ENCODE measurements at regions not wholly inside any gene's neighbourhood (a gene's known extent, or its start where the extent isn't known, plus 50 kb on each side); places are given as distances from the start of the nearest gene placed in this dataset.

DNA sequence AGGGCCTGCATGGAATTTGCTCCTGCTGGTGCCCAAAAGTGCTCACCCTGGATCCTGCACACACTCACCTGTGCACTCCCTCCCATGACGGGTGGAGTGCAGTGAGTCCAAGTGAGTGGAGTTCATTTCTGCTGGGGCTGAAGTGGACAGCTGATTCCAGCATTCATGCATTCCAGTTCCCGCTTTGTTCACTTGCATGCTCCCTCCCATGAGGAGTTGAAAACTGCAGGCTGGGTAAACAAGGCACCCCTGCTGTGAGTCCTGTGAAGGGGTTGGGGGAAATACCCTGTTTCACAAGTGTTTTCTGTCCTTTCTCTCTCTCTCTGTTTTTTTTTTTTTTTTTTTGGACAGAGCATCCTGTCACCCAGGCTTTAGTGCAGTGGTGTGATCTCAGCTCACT is 454.1 kb upstream of the NOX3 start (continued):
- TF ChIP-seq, protein P1, sequence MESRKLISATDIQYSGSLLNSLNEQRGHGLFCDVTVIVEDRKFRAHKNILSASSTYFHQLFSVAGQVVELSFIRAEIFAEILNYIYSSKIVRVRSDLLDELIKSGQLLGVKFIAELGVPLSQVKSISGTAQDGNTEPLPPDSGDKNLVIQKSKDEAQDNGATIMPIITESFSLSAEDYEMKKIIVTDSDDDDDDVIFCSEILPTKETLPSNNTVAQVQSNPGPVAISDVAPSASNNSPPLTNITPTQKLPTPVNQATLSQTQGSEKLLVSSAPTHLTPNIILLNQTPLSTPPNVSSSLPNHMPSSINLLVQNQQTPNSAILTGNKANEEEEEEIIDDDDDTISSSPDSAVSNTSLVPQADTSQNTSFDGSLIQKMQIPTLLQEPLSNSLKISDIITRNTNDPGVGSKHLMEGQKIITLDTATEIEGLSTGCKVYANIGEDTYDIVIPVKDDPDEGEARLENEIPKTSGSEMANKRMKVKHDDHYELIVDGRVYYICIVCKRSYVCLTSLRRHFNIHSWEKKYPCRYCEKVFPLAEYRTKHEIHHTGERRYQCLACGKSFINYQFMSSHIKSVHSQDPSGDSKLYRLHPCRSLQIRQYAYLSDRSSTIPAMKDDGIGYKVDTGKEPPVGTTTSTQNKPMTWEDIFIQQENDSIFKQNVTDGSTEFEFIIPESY (IDR thresholded peaks at IDR 0.05; ENCODE audit: extremely low read depth, insufficient replicate concordance, low read length), result no peak
- TF ChIP-seq CBX3 (IDR thresholded peaks at IDR 0.05; ENCODE audit: low read depth) (no peak), FOSL1 (IDR thresholded peaks at IDR 0.05; ENCODE audit: low read depth) (no peak), YY1 (IDR thresholded peaks at IDR 0.05; ENCODE audit: extremely low read depth, insufficient replicate concordance, low read depth, low read length) (no peak), SIN3A (IDR thresholded peaks at IDR 0.05; ENCODE audit: low read depth) (no peak), CEBPB (IDR thresholded peaks at IDR 0.05; ENCODE audit: low read depth) (no peak)

GRCh38 chr6:155895641-155896040 is 440.0 kb upstream of the NOX3 start:
- no TSS peak for BruUV-seq (replicated peaks)
- H3K9me3 ChIP-seq (ENCODE audit: control insufficient read depth in 1 of 2, insufficient read depth in 1 of 2, low read depth in 1 of 2, low read length in 2 of 2), result no peaks in the 10 kb centered on the region
- POLR2A ChIA-PET, result no interaction called here
- no peak overlapping the region for H3K4me2 ChIP-seq (ENCODE audit: low read length)
- no peaks in the 10 kb centered on the region for H3K4me1 ChIP-seq (ENCODE audit: control insufficient read depth in 1 of 2, insufficient read depth in 2 of 2, low read length in 2 of 2)
- DNase-seq (ENCODE audit: low read depth, low spot score) (no peak), ATAC-seq (no peak)
- no peak overlapping the region for H3K9ac ChIP-seq (ENCODE audit: low read length)
- H2AFZ ChIP-seq (ENCODE audit: low read depth, low read length, poor library complexity, severe bottlenecking), result no peak overlapping the region
- no peak overlapping the region for H3K27ac ChIP-seq (ENCODE audit: low read depth, low read length)
- H4K20me1 ChIP-seq (ENCODE audit: insufficient read depth), result no peaks in the 10 kb centered on the region
- intact Hi-C loops (cut with micrococcal nuclease), result loop anchor here (1.0 kb wide), 1 partner anchor 321 kb away; no protein-coding TSS in a partner anchor
- no peaks in the 10 kb centered on the region for H3K9me2 ChIP-seq (ENCODE audit: insufficient read depth)
- no peak overlapping the region for H3K4me3 ChIP-seq (replicated peaks in 1 of 2; ENCODE audit: low read depth in 1 of 2, low read length in 2 of 2)
- no peaks in the 10 kb centered on the region for H3K27me3 ChIP-seq (ENCODE audit: insufficient read depth, low read length)
- RAD21 ChIA-PET (ENCODE audit: low non-redundant PET in 1 of 2, low total read pairs in 2 of 2, uncharacterized antibody in 2 of 2, unreplicated experiment in 2 of 2), result no interaction called here
- TF ChIP-seq CEBPB (IDR thresholded peaks at IDR 0.05; ENCODE audit: low read depth) (no peak), YY1 (IDR thresholded peaks at IDR 0.05; ENCODE audit: extremely low read depth, insufficient replicate concordance, low read depth, low read length) (no peak), JUND (IDR thresholded peaks at IDR 0.05) (no peak), RAD21 (IDR thresholded peaks at IDR 0.05; ENCODE audit: low read depth) (no peak), TCF7L2 (IDR thresholded peaks at IDR 0.05; ENCODE audit: borderline replicate concordance, extremely low read depth, insufficient read depth, insufficient read length) (no peak), EZH2phosphoT487 (IDR thresholded peaks at IDR 0.05; ENCODE audit: borderline replicate concordance) (no peak), POLR2AphosphoS5 (IDR thresholded peaks at IDR 0.05; ENCODE audit: low read depth, low read length) (no peak)
- TF ChIP-seq, protein P2, sequence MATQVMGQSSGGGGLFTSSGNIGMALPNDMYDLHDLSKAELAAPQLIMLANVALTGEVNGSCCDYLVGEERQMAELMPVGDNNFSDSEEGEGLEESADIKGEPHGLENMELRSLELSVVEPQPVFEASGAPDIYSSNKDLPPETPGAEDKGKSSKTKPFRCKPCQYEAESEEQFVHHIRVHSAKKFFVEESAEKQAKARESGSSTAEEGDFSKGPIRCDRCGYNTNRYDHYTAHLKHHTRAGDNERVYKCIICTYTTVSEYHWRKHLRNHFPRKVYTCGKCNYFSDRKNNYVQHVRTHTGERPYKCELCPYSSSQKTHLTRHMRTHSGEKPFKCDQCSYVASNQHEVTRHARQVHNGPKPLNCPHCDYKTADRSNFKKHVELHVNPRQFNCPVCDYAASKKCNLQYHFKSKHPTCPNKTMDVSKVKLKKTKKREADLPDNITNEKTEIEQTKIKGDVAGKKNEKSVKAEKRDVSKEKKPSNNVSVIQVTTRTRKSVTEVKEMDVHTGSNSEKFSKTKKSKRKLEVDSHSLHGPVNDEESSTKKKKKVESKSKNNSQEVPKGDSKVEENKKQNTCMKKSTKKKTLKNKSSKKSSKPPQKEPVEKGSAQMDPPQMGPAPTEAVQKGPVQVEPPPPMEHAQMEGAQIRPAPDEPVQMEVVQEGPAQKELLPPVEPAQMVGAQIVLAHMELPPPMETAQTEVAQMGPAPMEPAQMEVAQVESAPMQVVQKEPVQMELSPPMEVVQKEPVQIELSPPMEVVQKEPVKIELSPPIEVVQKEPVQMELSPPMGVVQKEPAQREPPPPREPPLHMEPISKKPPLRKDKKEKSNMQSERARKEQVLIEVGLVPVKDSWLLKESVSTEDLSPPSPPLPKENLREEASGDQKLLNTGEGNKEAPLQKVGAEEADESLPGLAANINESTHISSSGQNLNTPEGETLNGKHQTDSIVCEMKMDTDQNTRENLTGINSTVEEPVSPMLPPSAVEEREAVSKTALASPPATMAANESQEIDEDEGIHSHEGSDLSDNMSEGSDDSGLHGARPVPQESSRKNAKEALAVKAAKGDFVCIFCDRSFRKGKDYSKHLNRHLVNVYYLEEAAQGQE (IDR thresholded peaks at IDR 0.05; ENCODE audit: low read depth), result no peak
- TF ChIP-seq, protein P3, sequence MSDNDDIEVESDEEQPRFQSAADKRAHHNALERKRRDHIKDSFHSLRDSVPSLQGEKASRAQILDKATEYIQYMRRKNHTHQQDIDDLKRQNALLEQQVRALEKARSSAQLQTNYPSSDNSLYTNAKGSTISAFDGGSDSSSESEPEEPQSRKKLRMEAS (IDR thresholded peaks at IDR 0.05), result no peak
- TF ChIP-seq, protein P1 (IDR thresholded peaks at IDR 0.05; ENCODE audit: extremely low read depth, insufficient replicate concordance, low read length), result no peak
- no peaks in the 10 kb centered on the region for H3K36me3 ChIP-seq (ENCODE audit: control insufficient read depth in 1 of 2, insufficient read depth in 2 of 2, low read length in 2 of 2)
- H3K79me2 ChIP-seq (ENCODE audit: insufficient read depth, low read length), result no peaks in the 10 kb centered on the region
- CTCF ChIA-PET, result no interaction called here
